HG02884 (cell line): ENCODE measurements at regions not wholly inside any gene's neighbourhood (a gene's known extent, or its start where the extent isn't known, plus 50 kb on each side); places are given as distances from the start of the nearest gene placed in this dataset.
A peak's percentile ranks its signal among the peaks of the same experiment; 100 is the strongest.
"Not testable (repeated sequence)": the region's sequence is repeated elsewhere in the genome, so short reads cannot be mapped to it uniquely, and the experiment has no call there.

ENCODE experiments used
- ATAC-seq: cut with Tn5 transposase; IDR thresholded peaks from one replicate; pipeline ENCODE4 v1.9.1; 2021; ENCODE audit warnings: mild to moderate bottlenecking, moderate library complexity; ENCODE audit not compliant: unreplicated experiment

- no peak for ATAC-seq
Observed at GRCh38 chr20:2203436-2203835, 92.4 kb upstream of the TGM3 start.

DNA sequence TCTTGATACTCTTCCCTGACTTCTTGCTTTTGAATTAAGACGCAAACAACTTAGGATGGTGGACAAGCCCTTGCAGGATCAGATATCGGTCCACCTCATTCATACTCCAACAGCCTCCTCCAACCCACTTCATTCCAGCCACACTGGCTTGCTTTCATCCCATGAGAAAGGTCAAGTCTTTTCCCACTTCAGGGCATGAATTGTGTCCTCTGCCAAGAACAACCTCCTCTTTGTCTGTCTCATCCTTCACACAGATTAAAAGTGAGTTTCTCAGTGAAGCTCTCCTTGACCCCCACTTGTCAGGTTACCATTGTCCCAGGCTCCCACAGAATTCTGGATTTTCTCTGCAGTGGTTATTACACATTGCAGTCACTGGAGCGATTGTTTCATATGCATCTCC lies 91.8 kb upstream of the TGM3 start:
- ATAC-seq: no peak

- peak; percentile 58 for ATAC-seq
Observed at GRCh38 chr20:2206957-2207769, 88.6 kb upstream of the TGM3 start.

- ATAC-seq: no peak
Observed at GRCh38 chr20:2207770-2208097, 88.1 kb upstream of the TGM3 start.

DNA sequence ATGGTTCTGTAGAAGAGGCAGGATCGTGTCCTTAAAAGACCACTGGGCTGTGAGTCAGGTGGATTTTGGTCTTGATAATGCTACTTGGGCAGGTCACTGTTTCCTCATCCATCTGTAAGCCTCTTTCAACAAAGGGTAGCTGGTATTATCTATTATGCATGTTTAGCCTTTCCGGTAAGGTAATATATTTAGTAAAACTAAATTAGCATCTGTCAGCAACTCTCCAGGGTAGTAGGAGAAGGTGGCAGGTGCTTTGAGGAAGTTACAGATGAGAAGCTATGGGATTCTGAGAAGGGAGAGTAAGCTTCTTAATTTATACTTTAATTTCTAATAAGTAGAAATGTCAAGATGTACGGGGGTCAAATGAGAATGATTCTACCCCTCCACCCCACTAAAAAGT lies 86.9 kb upstream of the TGM3 start:
- ATAC-seq: no peak

- no peak for ATAC-seq
Observed at GRCh38 chr20:2210646-2211552, 84.9 kb upstream of the TGM3 start.

DNA sequence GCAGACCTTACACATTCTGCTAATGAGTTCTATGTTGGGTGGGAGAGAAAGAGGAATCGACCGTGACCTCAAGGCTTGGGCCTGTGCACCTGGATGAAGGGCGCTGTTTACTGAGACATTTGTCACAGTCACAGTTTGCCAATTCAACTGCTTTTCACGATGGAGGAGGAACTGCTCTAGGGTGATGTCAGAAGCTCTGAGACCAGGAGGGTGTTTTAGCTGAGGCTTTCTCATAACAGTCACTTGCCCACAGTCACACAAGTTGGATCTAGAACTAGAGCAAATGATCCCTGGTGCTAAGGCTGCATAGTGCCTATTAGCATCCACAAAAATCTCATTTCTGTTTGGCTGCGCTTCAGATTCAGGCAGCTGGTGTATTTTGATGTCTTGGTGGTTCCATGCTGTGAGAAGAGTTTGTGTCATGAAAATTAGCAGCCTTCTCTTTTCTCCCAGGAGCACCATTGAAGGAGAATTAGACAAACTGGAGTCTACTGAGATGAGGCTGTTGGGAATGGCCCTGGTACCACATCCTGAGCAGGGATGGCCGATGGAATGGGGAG lies 83.3 kb upstream of the TGM3 start:
- no peak for ATAC-seq

GRCh38 chr20:2213401-2213800 lies 82.4 kb upstream of the TGM3 start:
- no peak for ATAC-seq

- ATAC-seq: no peak
Observed at GRCh38 chr20:2217857-2218539, 77.8 kb upstream of the TGM3 start.

GRCh38 chr20:2219481-2220006 lies 76.3 kb upstream of the TGM3 start:
- no peak for ATAC-seq

DNA sequence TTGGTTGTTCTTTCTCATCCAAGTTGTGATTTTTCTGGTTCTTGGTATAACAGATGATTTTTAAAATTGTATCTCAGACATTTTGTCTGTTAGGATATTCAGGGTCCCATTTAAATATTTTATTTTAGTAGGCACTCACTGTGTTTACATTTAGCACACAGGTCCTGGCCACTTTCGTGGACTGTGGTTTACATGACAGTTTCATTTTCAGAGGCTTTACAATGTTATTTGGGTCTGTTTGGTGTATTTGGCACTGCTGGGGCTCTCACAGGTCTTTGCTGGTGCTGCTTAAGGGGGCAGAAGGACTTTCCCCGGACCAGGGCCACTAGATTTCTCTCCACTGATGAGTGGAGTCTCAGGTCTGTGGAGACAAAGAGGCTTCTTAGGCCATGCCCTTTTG lies 75.5 kb upstream of the TGM3 start:
- no peak for ATAC-seq

DNA sequence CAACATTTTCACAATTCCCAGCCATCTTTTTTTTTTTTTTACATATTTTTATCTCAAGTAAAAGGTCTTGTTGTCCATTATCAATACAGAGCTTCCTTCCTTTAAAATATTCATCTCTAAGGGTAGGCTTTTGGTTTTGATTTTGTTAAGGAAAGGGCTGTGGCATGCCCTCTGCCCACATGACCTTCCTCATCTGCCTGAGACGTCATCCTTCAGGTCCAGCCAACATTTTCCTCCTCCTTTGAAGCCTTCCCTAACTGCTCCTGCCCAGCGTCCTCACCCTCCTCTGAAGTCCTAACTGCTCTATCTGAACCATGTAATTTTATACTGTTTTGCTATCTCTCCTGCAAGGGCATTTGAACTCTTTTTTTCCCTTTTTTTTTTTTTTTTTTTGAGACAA lies 73.9 kb upstream of the TGM3 start:
- ATAC-seq: no peak

DNA sequence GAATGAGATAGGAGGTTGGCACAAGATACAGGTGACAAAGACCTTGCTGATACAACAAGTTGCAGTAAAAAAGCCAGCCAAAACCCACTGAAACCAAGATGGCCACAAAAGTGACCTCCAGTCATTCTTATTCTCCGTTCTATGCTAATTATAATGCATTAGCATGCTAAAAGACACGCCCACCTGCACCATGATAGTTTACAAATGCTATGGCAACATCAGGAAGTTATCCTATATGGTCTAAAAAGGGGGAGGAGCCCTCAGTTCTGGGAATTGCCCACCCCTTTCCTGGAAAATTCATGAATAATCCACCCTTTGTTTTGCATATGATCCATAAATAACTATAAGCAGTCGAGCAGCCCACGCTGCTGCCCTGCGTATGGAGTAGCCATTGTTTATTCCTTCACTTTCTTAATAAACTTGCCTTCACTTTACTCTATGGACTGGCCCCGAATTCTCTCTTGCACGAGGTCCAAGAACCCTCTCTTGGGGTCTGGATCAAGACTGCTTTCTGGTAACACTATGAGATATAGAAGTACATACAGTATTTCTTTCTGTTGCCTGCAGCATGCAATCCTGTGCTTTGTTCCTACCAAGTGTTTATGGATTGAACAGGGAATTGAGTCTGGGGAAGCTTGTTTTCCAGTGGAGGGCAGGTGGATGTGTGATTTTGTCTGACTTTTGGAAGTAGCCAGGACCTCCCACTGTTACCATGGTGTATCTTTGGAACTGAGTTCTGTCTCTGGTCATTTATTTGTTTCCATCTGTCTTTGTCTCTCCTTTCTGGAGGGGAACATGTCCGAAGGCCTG lies 72.0 kb upstream of the TGM3 start:
- no peak for ATAC-seq

GRCh38 chr20:2224368-2224639 lies 71.5 kb upstream of the TGM3 start:
- no peak for ATAC-seq

GRCh38 chr20:2227285-2227684 lies 68.5 kb upstream of the TGM3 start:
- ATAC-seq: not testable (repeated sequence)

- ATAC-seq: no peak
Observed at GRCh38 chr20:2227861-2228260, 67.9 kb upstream of the TGM3 start.

DNA sequence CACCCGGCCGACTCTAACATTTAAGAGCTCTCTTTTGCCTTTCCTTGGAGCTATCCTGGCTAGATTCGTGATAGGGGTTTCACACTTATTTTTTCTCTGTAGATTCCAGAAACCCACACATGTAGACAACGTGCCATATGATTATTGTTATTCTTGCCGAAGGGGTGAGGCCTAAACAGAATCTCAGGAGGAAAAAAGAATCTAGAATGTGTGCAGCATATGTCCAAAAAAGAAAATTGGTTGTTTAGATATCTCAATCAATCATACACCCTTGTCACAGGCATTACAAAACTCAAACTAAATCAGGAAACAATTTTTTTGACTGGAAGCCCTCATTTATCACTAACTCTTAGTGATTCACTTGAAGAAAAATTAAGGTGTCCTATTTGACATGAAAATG lies 66.9 kb upstream of the TGM3 start:
- ATAC-seq: no peak

DNA sequence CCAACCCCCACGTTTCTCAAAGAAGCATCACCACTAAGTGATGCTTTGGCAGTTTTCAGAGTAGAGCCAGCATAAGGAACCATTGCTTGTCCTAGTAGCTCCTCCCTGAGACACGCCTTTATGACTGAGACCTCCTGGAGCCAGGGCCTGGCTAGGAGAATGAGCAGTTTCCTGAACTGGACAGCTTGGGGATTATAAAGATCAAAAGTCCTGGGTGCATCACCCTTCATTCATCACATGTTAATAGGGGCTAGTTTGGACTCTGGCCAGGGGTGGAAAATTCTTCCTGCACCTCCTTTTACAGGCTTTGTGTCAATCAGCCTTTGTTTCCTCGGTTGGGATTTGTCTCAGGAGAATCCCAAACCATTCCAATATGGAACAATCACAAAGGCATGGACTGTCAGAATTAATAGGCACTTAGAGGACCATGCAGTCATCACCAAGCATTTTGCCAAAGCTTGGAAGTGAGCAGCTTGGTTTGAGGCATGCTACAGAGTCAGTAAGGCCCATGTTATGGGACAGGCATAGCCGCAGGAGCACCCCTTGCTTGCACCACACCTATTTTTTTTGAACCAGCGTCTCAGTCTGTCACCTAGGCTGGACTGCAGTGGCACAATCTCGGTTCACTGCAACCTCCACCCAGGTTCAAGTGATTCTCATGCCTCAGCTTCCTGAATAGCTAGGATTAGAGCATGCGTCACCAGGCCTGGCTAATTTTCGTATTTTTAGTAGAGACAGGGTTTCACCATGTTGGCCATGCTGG lies 64.9 kb upstream of the TGM3 start:
- no peak for ATAC-seq

- ATAC-seq: no peak
Observed at GRCh38 chr20:2231701-2232100, 64.1 kb upstream of the TGM3 start.
